Hepatocyte (in vitro differentiated cells): ENCODE measurements at regions not wholly inside any gene's neighbourhood (a gene's known extent, or its start where the extent isn't known, plus 50 kb on each side); places are given as distances from the start of the nearest gene placed in this dataset.

ENCODE experiments used
- CTCF ChIP-seq: fragments of 200-600 bp; sonication (generic); IDR thresholded peaks from 2 replicates; pipeline ENCODE4 v1.5.1; 2016; ENCODE audit warnings: antibody characterized with exemption, mild to moderate bottlenecking; ENCODE audit not compliant: poor library complexity
- EZH2 ChIP-seq: fragments of 200-600 bp; sonication (generic); IDR thresholded peaks from 2 replicates; pipeline ENCODE4 v1.6.1; 2016; ENCODE audit warnings: antibody characterized with exemption, mild to moderate bottlenecking, borderline replicate concordance

GRCh38 chr3:127385540-127385870, 97.7 kb upstream of the PRR20G start:
- no peak for TF ChIP-seq CTCF
- TF ChIP-seq EZH2, result no peak
